ENCODE measurements at regions not wholly inside any gene's neighbourhood (a gene's known extent, or its start where the extent isn't known, plus 50 kb on each side); places are given as distances from the start of the nearest gene placed in this dataset.

DNA sequence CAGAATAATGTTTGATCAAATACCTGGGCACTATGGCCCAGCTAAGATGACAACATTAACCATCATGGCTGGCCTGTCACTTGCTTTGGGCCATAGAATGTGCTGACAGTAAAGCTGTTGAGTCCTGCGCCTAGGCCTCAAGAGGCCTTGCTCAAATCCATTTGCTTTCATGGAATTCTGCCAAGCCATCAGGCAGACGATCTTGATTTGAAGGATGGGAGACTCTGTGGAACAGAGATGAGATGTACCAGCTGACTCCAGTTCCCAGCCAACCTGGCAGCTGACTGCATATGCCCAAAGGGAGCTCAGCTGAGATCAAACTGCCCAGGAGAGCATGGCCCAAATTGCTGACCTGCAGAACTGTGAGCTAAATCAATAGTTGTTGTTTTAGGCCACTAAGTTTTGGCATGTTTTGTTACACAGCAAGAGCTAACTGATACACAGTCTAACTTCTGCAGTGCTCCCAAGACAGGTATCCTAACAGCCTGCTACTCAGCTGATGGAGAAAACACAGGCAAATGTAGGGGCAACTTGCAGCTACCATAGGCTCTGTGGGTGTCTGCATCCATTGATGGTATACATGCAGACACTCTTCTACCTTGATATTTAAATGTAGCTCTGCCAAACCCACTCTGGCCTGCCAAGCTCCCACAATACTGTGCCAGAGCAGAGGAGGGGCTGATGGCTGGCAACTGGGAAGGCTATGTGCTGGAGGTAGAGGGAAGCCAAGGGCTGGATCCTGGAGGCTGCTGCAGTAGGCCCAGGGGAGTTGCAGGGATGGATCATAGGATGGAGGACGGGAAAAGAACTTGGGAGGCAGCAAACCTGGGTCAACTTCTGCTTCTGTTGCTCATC is 55.2 kb upstream of the RNF24 start:
- no peak for DNase-seq (ENCODE audit: low spot score)

GRCh38 chr20:4069751-4070150 is 54.4 kb upstream of the RNF24 start:
- no peak for DNase-seq (ENCODE audit: low spot score)

DNA sequence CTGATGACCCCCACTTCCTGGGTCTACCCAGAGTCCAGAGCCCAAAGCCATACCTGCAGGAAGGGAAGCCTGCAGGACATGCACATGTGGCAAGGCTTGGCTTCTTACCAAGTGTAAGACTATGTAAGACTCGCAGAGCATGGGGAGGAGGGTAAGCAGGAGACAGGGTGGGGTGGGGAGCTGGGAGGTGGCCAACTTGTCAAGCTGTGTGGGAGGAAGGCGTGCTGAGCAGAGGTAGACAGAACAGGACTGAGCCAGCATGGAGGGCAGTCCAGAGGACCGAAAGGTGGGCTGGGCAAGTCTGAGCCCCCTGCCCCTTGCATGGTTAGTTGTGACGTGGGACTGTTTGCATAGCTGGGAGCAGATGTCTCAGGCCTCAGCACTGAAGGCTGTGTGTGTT is 53.4 kb upstream of the RNF24 start:
- no peak for DNase-seq (ENCODE audit: low spot score)

GRCh38 chr20:4067600-4068261 is 52.4 kb upstream of the RNF24 start:
- DNase-seq (ENCODE audit: low spot score), result no peak

DNA sequence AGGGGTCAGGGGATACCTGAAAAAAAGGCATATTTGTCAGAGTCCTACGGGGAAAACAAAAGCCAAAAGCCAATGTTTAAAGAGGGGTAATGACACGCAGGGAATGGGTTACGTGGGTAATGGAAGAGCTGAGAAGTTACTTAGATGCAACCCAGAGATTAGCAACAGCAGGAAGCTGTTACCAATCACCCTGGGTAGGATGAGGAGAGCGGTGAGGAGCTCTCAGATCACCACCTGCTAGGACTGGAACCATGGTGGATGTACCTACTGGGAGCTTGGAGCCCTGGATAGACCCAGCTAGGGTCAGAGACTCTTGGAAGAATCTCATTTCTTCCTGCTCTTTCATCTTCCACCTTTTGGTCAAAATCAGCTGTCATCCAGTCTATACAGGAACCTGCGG is 51.2 kb upstream of the RNF24 start:
- no peak for DNase-seq (ENCODE audit: low spot score)

DNA sequence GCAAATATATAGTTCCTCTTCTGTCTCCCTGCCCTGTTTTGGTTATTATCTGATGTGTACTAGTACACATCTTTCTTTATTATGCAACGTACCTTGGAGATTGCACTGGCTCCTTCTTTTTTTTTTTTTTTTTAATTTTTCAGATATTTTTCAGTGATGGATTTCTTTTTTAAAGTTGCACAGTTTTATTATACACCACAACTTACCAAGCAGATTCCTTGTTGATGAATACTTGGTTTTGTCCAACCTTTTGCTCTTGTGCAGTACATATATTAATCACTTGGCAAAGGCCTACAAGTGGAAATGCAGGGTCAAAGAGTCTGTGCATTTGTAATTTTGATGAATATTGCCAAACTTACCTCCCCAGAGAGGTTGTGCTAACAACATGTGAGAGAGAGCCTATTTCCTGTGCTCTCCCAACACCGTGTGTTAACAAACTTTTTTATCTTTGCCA is 50.1 kb upstream of the RNF24 start:
- DNase-seq (ENCODE audit: low spot score), result no peak
